ENCODE measurements at regions not wholly inside any gene's neighbourhood (a gene's known extent, or its start where the extent isn't known, plus 50 kb on each side); places are given as distances from the start of the nearest gene placed in this dataset.

- TF ChIP-seq ZNF701 (tag by site-specific recombination; IDR thresholded peaks at IDR 0.05) (no peak), ZFP41 (tag by site-specific recombination; IDR thresholded peaks at IDR 0.05; ENCODE audit: borderline replicate concordance) (no peak), ZNF280D (tag by site-specific recombination; IDR thresholded peaks at IDR 0.05) (no peak), CTCF (tag by site-specific recombination; IDR thresholded peaks at IDR 0.05) (no peak), ZSCAN30 (tag by site-specific recombination; IDR thresholded peaks at IDR 0.05) (no peak), TCF7L2 (IDR thresholded peaks at IDR 0.05; ENCODE audit: borderline replicate concordance, low read depth, low read length) (no peak), ZNF311 (tag by site-specific recombination; IDR thresholded peaks at IDR 0.05; ENCODE audit: borderline replicate concordance) (no peak), ZSCAN5A (tag by site-specific recombination; IDR thresholded peaks at IDR 0.05) (no peak), ZNF146 (tag by site-specific recombination; IDR thresholded peaks at IDR 0.05) (no peak), ZNF76 (tag by site-specific recombination; IDR thresholded peaks at IDR 0.05; ENCODE audit: borderline replicate concordance, low read depth) (no peak), ZNF530 (tag by site-specific recombination; IDR thresholded peaks at IDR 0.05; ENCODE audit: low read depth) (no peak)
Observed at GRCh38 chr13:68636784-68637183, 1406.6 kb upstream of the PCDH9 start.
